ENCODE measurements at regions not wholly inside any gene's neighbourhood (a gene's known extent, or its start where the extent isn't known, plus 50 kb on each side); places are given as distances from the start of the nearest gene placed in this dataset.
"Not testable (repeated sequence)": the region's sequence is repeated elsewhere in the genome, so short reads cannot be mapped to it uniquely, and the experiment has no call there.

GRCh38 chr1:234816864-234817263 lies 206.9 kb upstream of the IRF2BP2 start:
- POLR2A ChIA-PET; H3K27ac ChIP-seq (ENCODE audit: insufficient read depth in 1 of 2, low read depth in 1 of 2, low read length in 2 of 2, poor library complexity in 1 of 2, severe bottlenecking in 2 of 2); H3K9me3 ChIP-seq (ENCODE audit: control extremely low read depth in 1 of 5, control insufficient read depth in 4 of 5, insufficient read depth in 2 of 5, low read depth in 1 of 5, low read length in 4 of 5); H3K27me3 ChIP-seq (replicated peaks in 2 of 5; ENCODE audit: control insufficient read depth in 4 of 5, insufficient read depth in 5 of 5, low read length in 4 of 5); H3K36me3 ChIP-seq (ENCODE audit: control insufficient read depth in 4 of 4, insufficient read depth in 4 of 4, low read length in 3 of 4); CTCF ChIA-PET; H3K4me1 ChIP-seq (ENCODE audit: control extremely low read depth in 1 of 4, control insufficient read depth in 4 of 4, insufficient read depth in 4 of 4, low read length in 3 of 4); H3K4me3 ChIP-seq (ENCODE audit: control insufficient read depth in 1 of 7, extremely low read depth in 1 of 7, insufficient read depth in 4 of 7, low read depth in 2 of 7, low read length in 6 of 7); DNase-seq: not testable (repeated sequence)
- 87% methylated on average over 3 of the region's 7 CpGs for WGBS (ENCODE audit: insufficient coverage)

GRCh38 chr1:234816186-234816851 lies 206.3 kb upstream of the IRF2BP2 start:
- H3K9me3 ChIP-seq (ENCODE audit: control extremely low read depth in 1 of 5, control insufficient read depth in 4 of 5, insufficient read depth in 2 of 5, low read depth in 1 of 5, low read length in 4 of 5); POLR2A ChIA-PET; H3K4me1 ChIP-seq (ENCODE audit: control extremely low read depth in 1 of 4, control insufficient read depth in 4 of 4, insufficient read depth in 4 of 4, low read length in 3 of 4); H3K36me3 ChIP-seq (ENCODE audit: control insufficient read depth in 4 of 4, insufficient read depth in 4 of 4, low read length in 3 of 4); DNase-seq; H3K27ac ChIP-seq (ENCODE audit: insufficient read depth in 1 of 2, low read depth in 1 of 2, low read length in 2 of 2, poor library complexity in 1 of 2, severe bottlenecking in 2 of 2); H3K27me3 ChIP-seq (replicated peaks in 2 of 5; ENCODE audit: control insufficient read depth in 4 of 5, insufficient read depth in 5 of 5, low read length in 4 of 5); CTCF ChIA-PET; H3K4me3 ChIP-seq (ENCODE audit: control insufficient read depth in 1 of 7, extremely low read depth in 1 of 7, insufficient read depth in 4 of 7, low read depth in 2 of 7, low read length in 6 of 7): not testable (repeated sequence)
- 100% methylated on average over 3 of the region's 26 CpGs for WGBS (ENCODE audit: insufficient coverage)

GRCh38 chr1:234815295-234815815 lies 205.4 kb upstream of the IRF2BP2 start:
- DNase-seq; POLR2A ChIA-PET; H3K4me3 ChIP-seq (ENCODE audit: control insufficient read depth in 1 of 7, extremely low read depth in 1 of 7, insufficient read depth in 4 of 7, low read depth in 2 of 7, low read length in 6 of 7); H3K9me3 ChIP-seq (ENCODE audit: control extremely low read depth in 1 of 5, control insufficient read depth in 4 of 5, insufficient read depth in 2 of 5, low read depth in 1 of 5, low read length in 4 of 5); H3K36me3 ChIP-seq (ENCODE audit: control insufficient read depth in 4 of 4, insufficient read depth in 4 of 4, low read length in 3 of 4); CTCF ChIA-PET; H3K27ac ChIP-seq (ENCODE audit: insufficient read depth in 1 of 2, low read depth in 1 of 2, low read length in 2 of 2, poor library complexity in 1 of 2, severe bottlenecking in 2 of 2); H3K27me3 ChIP-seq (replicated peaks in 2 of 5; ENCODE audit: control insufficient read depth in 4 of 5, insufficient read depth in 5 of 5, low read length in 4 of 5); H3K4me1 ChIP-seq (ENCODE audit: control extremely low read depth in 1 of 4, control insufficient read depth in 4 of 4, insufficient read depth in 4 of 4, low read length in 3 of 4): not testable (repeated sequence)
- WGBS (ENCODE audit: insufficient coverage): no CpG with 5 or more reads among the region's 7 CpGs

GRCh38 chr1:234814235-234814634 lies 204.3 kb upstream of the IRF2BP2 start:
- H3K9me3 ChIP-seq (ENCODE audit: control extremely low read depth in 1 of 5, control insufficient read depth in 4 of 5, insufficient read depth in 2 of 5, low read depth in 1 of 5, low read length in 4 of 5); H3K4me3 ChIP-seq (ENCODE audit: control insufficient read depth in 1 of 7, extremely low read depth in 1 of 7, insufficient read depth in 4 of 7, low read depth in 2 of 7, low read length in 6 of 7); CTCF ChIA-PET; POLR2A ChIA-PET; H3K27ac ChIP-seq (ENCODE audit: insufficient read depth in 1 of 2, low read depth in 1 of 2, low read length in 2 of 2, poor library complexity in 1 of 2, severe bottlenecking in 2 of 2); H3K4me1 ChIP-seq (ENCODE audit: control extremely low read depth in 1 of 4, control insufficient read depth in 4 of 4, insufficient read depth in 4 of 4, low read length in 3 of 4); H3K36me3 ChIP-seq (ENCODE audit: control insufficient read depth in 4 of 4, insufficient read depth in 4 of 4, low read length in 3 of 4); DNase-seq; H3K27me3 ChIP-seq (replicated peaks in 2 of 5; ENCODE audit: control insufficient read depth in 4 of 5, insufficient read depth in 5 of 5, low read length in 4 of 5): not testable (repeated sequence)
- WGBS (ENCODE audit: insufficient coverage): no CpG with 5 or more reads among the region's 7 CpGs

- H3K4me3 ChIP-seq (ENCODE audit: control insufficient read depth in 1 of 7, extremely low read depth in 1 of 7, insufficient read depth in 4 of 7, low read depth in 2 of 7, low read length in 6 of 7); H3K9me3 ChIP-seq (ENCODE audit: control extremely low read depth in 1 of 5, control insufficient read depth in 4 of 5, insufficient read depth in 2 of 5, low read depth in 1 of 5, low read length in 4 of 5); H3K4me1 ChIP-seq (ENCODE audit: control extremely low read depth in 1 of 4, control insufficient read depth in 4 of 4, insufficient read depth in 4 of 4, low read length in 3 of 4); H3K27ac ChIP-seq (ENCODE audit: insufficient read depth in 1 of 2, low read depth in 1 of 2, low read length in 2 of 2, poor library complexity in 1 of 2, severe bottlenecking in 2 of 2); POLR2A ChIA-PET; H3K27me3 ChIP-seq (replicated peaks in 2 of 5; ENCODE audit: control insufficient read depth in 4 of 5, insufficient read depth in 5 of 5, low read length in 4 of 5); H3K36me3 ChIP-seq (ENCODE audit: control insufficient read depth in 4 of 4, insufficient read depth in 4 of 4, low read length in 3 of 4); CTCF ChIA-PET; DNase-seq: not testable (repeated sequence)
- WGBS (ENCODE audit: insufficient coverage): no CpG with 5 or more reads among the region's 6 CpGs
Measured at GRCh38 chr1:234811824-234812223, 201.8 kb upstream of the IRF2BP2 start.

GRCh38 chr1:234810726-234811125 lies 200.7 kb upstream of the IRF2BP2 start:
- H3K9me3 ChIP-seq (ENCODE audit: control extremely low read depth in 1 of 5, control insufficient read depth in 4 of 5, insufficient read depth in 2 of 5, low read depth in 1 of 5, low read length in 4 of 5); H3K4me3 ChIP-seq (ENCODE audit: control insufficient read depth in 1 of 7, extremely low read depth in 1 of 7, insufficient read depth in 4 of 7, low read depth in 2 of 7, low read length in 6 of 7); H3K4me1 ChIP-seq (ENCODE audit: control extremely low read depth in 1 of 4, control insufficient read depth in 4 of 4, insufficient read depth in 4 of 4, low read length in 3 of 4); CTCF ChIA-PET; DNase-seq; H3K36me3 ChIP-seq (ENCODE audit: control insufficient read depth in 4 of 4, insufficient read depth in 4 of 4, low read length in 3 of 4); H3K27ac ChIP-seq (ENCODE audit: insufficient read depth in 1 of 2, low read depth in 1 of 2, low read length in 2 of 2, poor library complexity in 1 of 2, severe bottlenecking in 2 of 2); H3K27me3 ChIP-seq (replicated peaks in 2 of 5; ENCODE audit: control insufficient read depth in 4 of 5, insufficient read depth in 5 of 5, low read length in 4 of 5); POLR2A ChIA-PET: not testable (repeated sequence)
- WGBS (ENCODE audit: insufficient coverage): no CpG with 5 or more reads among the region's 4 CpGs

- H3K36me3 ChIP-seq (ENCODE audit: control insufficient read depth in 4 of 4, insufficient read depth in 4 of 4, low read length in 3 of 4); H3K9me3 ChIP-seq (ENCODE audit: control extremely low read depth in 1 of 5, control insufficient read depth in 4 of 5, insufficient read depth in 2 of 5, low read depth in 1 of 5, low read length in 4 of 5); H3K4me1 ChIP-seq (ENCODE audit: control extremely low read depth in 1 of 4, control insufficient read depth in 4 of 4, insufficient read depth in 4 of 4, low read length in 3 of 4); H3K27me3 ChIP-seq (replicated peaks in 2 of 5; ENCODE audit: control insufficient read depth in 4 of 5, insufficient read depth in 5 of 5, low read length in 4 of 5); POLR2A ChIA-PET; DNase-seq; CTCF ChIA-PET; H3K4me3 ChIP-seq (ENCODE audit: control insufficient read depth in 1 of 7, extremely low read depth in 1 of 7, insufficient read depth in 4 of 7, low read depth in 2 of 7, low read length in 6 of 7); H3K27ac ChIP-seq (ENCODE audit: insufficient read depth in 1 of 2, low read depth in 1 of 2, low read length in 2 of 2, poor library complexity in 1 of 2, severe bottlenecking in 2 of 2): not testable (repeated sequence)
- no CpG with 5 or more reads among the region's 5 CpGs for WGBS (ENCODE audit: insufficient coverage)
Measured at GRCh38 chr1:234809854-234810245, 199.9 kb upstream of the IRF2BP2 start.
